GM12875 (cell line): ENCODE measurements at regions not wholly inside any gene's neighbourhood (a gene's known extent, or its start where the extent isn't known, plus 50 kb on each side); places are given as distances from the start of the nearest gene placed in this dataset.
"Not testable (repeated sequence)": the region's sequence is repeated elsewhere in the genome, so short reads cannot be mapped to it uniquely, and the experiment has no call there.

Experiments used
- H3K4me3 ChIP-seq: one replicate; pipeline ENCODE4 v1.5.1; 2011; ENCODE audit warnings: low read depth, low read length, control low read depth
- CTCF ChIP-seq: IDR thresholded peaks from 2 replicates; pipeline ENCODE4 v1.5.1; 2011; ENCODE audit warnings: low read depth, mild to moderate bottlenecking, control low read depth, inconsistent platforms, low read length, moderate library complexity, borderline replicate concordance; ENCODE audit not compliant: insufficient read depth

- TF ChIP-seq CTCF: no peak
- H3K4me3 ChIP-seq: no peak overlapping the region
Observed at GRCh38 chr15:59812889-59813288, 123.8 kb upstream of the BNIP2 start.

DNA sequence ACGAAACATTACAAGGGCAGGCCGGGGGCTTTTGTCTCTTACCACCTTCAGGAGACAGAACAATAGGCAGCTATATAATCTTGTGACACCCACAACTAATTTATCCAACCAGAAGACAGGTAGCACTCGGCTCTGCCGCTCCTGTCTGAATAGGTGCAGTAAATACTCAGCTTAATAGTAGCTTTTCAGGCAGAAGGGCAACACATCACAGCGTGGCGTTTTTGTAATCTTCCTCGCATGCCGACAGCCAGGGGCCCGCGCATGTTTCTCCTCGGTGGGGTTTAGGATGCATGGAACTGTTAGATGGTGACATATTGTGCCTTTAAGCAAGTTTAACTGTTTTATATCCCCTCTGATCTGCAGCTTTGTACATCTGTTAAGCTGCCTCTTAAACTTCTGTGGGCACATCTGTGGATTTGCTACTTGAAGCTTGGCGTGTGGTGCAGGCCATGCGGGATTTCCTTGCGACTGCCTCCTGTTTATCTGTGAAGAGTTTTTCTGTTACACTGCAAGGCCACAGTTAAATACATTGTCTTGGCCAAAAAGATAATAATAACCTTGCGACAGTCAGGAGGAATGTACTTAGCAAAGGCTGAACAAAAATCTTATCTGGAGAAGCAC is 123.2 kb upstream of the BNIP2 start:
- no peak for TF ChIP-seq CTCF
- H3K4me3 ChIP-seq: no peak overlapping the region

GRCh38 chr15:59803293-59803966 is 114.3 kb upstream of the BNIP2 start:
- H3K4me3 ChIP-seq: not testable (repeated sequence)

DNA sequence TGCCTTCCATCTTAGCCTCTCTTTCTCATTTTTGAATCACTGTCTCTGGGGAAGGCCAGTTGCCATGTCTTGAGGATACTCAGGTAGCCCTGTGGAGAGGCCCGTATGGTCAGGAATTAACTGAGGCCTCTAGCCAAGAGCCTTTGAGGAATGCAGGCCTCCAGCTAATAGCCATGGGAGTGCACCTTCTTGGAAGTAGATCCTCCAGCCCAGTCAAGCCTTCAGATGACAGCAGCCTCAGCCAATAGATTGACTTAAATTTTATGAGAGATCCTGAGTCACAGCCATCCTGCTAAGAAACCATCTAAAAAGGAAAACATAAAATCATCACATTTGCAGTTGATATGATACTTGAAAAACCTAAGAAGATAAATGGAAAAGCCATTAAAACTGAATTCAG is 112.5 kb upstream of the BNIP2 start:
- no peak for TF ChIP-seq CTCF
- H3K4me3 ChIP-seq: no peak overlapping the region

GRCh38 chr15:59798605-59798917 is 109.4 kb upstream of the BNIP2 start:
- no peak overlapping the region for H3K4me3 ChIP-seq
- TF ChIP-seq CTCF: no peak

DNA sequence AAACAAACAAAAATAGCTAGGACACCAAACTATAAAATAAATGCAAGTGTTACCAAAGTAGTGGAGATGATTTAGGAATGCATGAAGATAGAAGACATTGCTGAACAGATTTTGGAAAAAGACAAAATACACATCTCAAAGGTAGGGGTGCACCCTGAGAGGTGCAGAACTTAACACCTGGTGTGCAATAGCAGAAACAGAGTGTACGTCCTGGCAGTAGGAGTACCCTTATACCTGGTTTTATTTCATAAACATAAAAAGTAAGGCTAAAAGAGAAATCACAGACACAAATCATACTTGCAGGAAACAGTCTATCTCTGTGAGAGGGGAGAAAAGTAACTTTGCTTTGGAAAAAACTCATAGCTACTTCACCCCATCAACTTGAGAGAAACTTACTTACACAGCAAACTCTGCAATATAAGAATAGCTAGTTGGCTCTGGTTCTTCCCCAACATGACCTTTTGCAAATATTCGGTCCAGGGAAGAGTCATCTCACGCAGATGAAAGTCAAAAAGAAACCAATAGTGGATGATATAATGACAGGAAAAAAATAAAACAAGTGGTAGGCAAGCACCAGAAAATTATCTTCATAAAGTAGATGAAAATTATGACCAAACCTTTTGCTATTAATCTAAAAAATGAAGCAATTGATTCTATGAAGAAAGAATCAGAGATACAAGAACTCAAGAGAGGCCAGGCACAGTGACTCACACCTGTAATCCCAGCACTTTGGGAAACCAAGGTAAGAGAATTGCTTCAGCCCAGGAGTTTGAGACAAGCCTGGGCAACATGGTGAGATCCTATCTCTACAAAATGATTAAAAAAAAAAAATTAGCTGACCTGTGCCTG is 108.9 kb upstream of the BNIP2 start:
- H3K4me3 ChIP-seq: no peak overlapping the region
- no peak for TF ChIP-seq CTCF

DNA sequence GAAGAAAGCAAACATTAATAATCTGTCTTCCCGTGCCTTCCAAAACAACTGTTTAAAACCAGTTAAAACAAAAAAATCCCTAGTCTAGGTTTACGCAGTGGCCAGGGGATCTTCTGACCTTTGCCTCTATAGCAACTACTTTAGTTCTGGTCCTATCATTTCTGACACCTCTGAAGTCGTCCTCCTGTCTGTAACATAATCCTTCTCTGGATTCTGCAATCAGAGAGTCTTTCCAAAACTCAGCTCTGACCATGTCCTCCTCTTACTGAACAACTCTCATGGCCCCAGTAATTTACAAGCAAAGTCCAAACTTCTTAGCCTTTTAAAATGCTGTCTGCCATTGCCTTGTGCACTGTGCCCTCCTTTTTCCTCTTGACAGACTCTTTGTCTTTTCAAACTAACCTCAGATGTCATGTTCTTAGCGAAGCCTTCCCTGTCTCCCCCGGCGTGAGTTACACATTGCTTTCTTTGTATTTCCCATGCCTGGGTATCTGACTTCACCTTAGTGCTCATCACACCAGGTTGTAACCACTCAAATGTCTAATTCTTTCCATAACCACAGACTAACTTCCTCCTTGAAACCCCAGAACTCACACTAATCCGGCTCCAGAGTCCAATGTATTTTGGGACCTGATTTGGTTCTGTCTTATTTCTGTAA is 105.2 kb upstream of the BNIP2 start:
- TF ChIP-seq CTCF: no peak

More for the DNA sequence above, 105.2 kb upstream of the BNIP2 start:
- no peak overlapping the region for H3K4me3 ChIP-seq
